Keratinocyte (primary cell): ENCODE measurements at regions not wholly inside any gene's neighbourhood (a gene's known extent, or its start where the extent isn't known, plus 50 kb on each side); places are given as distances from the start of the nearest gene placed in this dataset.

Experiments used
- DNase-seq: peaks from one replicate; pipeline ENCODE4 v3.0.0-alpha.2; 2011; ENCODE audit warnings: low read depth, missing footprints, low spot score
- FAIRE-seq: peaks from 2 replicates; lab custom pipeline; 2011; peaks lifted over from hg19 to GRCh38; lab: Jason Lieb, UNC
- H2AFZ ChIP-seq: 2 replicates; pipeline ENCODE4 v1.6.0; 2012; ENCODE audit warnings: low read length, control low read depth, inconsistent platforms; ENCODE audit not compliant: control insufficient read depth
- H3K27ac ChIP-seq: 2 replicates; pipeline ENCODE4 v1.5.1; 2011; ENCODE audit warnings: low read length; ENCODE audit not compliant: control insufficient read depth, insufficient read depth
- H3K27me3 ChIP-seq: 3 replicates; pipeline ENCODE4 v1.6.0; 2011; ENCODE audit warnings: low read length; ENCODE audit not compliant: control insufficient read depth, insufficient read depth; ENCODE audit errors: extremely low read depth
- H3K36me3 ChIP-seq, 2 experiments: 2 replicates in 1 of 2; 3 replicates in 1 of 2; pipeline ENCODE4 v1.5.1; 2011; ENCODE audit warnings: low read length in 2 of 2, mild to moderate bottlenecking in 1 of 2; ENCODE audit not compliant: control insufficient read depth in 2 of 2, insufficient read depth in 2 of 2; ENCODE audit errors: extremely low read depth in 1 of 2
- H3K4me1 ChIP-seq: 3 replicates; pipeline ENCODE4 v1.5.1; 2011; ENCODE audit warnings: low read length; ENCODE audit not compliant: control insufficient read depth, insufficient read depth; ENCODE audit errors: extremely low read depth
- H3K4me2 ChIP-seq: 3 replicates; pipeline ENCODE4 v1.6.0; 2011; ENCODE audit warnings: low read depth, low read length; ENCODE audit not compliant: control insufficient read depth, insufficient read depth; ENCODE audit errors: extremely low read depth
- H3K4me3 ChIP-seq, 3 experiments: fragments of 200-600 bp in 1 of 3; sonication (generic) in 1 of 3; 2 replicates in 2 of 3; 3 replicates in 1 of 3; pipeline ENCODE4 v1.5.1; 2011 to 2016; ENCODE audit warnings: low read length in 3 of 3, mild to moderate bottlenecking in 3 of 3, control low read depth in 2 of 3, inconsistent platforms in 1 of 3, low read depth in 1 of 3, mixed read lengths in 1 of 3, mixed run types in 1 of 3, moderate library complexity in 1 of 3; ENCODE audit not compliant: control insufficient read depth in 2 of 3, insufficient read depth in 2 of 3; ENCODE audit errors: extremely low read depth in 1 of 3
- H3K79me2 ChIP-seq: 2 replicates; pipeline ENCODE4 v1.6.0; 2012; ENCODE audit warnings: low read length; ENCODE audit not compliant: control insufficient read depth, insufficient read depth
- H3K9ac ChIP-seq: 3 replicates; pipeline ENCODE4 v1.6.0; 2011; ENCODE audit warnings: low read length; ENCODE audit not compliant: control insufficient read depth, insufficient read depth; ENCODE audit errors: extremely low read depth
- H3K9me1 ChIP-seq: 3 replicates; pipeline ENCODE4 v1.6.0; 2011; ENCODE audit warnings: low read length; ENCODE audit not compliant: control insufficient read depth, insufficient read depth; ENCODE audit errors: extremely low read depth
- H3K9me3 ChIP-seq: 2 replicates; pipeline ENCODE4 v1.5.1; 2012; ENCODE audit warnings: low read depth, low read length; ENCODE audit not compliant: control insufficient read depth
- H4K20me1 ChIP-seq: 3 replicates; pipeline ENCODE4 v1.6.0; 2011; ENCODE audit warnings: low read length; ENCODE audit not compliant: control insufficient read depth, insufficient read depth; ENCODE audit errors: extremely low read depth
- EZH2 ChIP-seq: IDR thresholded peaks from one replicate; pipeline ENCODE4 v1.6.1; 2012; ENCODE audit warnings: inconsistent platforms, mild to moderate bottlenecking, low read length, moderate library complexity
- dilution Hi-C: fragments of 300-500 bp; cut with MboI; formaldehyde crosslinking; loops from one replicate; pipeline ENCODE4 v1.7.0; 2020; ENCODE audit warnings: low sequenced_read_pairs; ENCODE audit not compliant: extremely low pct_ligation_motif_present
- TF ChIP-seq, protein P1 (sequence below), 3 experiments: IDR thresholded peaks in 1 of 3; conservative IDR thresholded peaks in 1 of 3; optimal IDR thresholded peaks in 1 of 3; 2 replicates in 2 of 3; 3 replicates in 1 of 3; pipeline versions ENCODE3 to v1.5.1; 2011; ENCODE audit warnings: low read length in 3 of 3, mild to moderate bottlenecking in 3 of 3, moderate library complexity in 2 of 3, control low read depth in 1 of 3, inconsistent platforms in 1 of 3; ENCODE audit not compliant: insufficient read depth in 2 of 3; ENCODE audit errors: extremely low read depth in 1 of 3

DNA sequence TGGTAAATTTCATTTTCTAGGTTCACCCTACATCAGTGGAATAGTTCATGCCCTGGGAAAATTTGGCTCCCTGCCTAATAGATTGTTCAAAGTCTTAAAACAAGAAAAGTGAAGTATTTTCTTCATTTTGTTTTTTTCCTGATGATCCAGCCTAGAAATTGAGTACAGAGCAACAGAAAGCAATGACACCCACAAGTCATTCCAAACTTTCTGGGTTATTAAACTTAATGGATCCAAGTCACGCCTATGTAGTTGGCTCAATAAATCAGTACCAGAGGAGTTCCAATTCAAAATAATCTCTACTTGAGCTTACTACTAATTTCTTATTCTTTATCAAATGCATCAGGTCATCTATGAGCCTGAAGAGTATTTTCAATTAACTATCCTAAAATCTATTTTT lies 937.6 kb upstream of the SLIT2 start:
- Histone ChIP-seq H3K27me3 (no peaks in the 10 kb centered on the region), H4K20me1 (no peaks in the 10 kb centered on the region), H3K9ac (no peak overlapping the region), H3K4me2 (no peak overlapping the region), H2AFZ (no peak overlapping the region), H3K27ac (no peak overlapping the region), H3K9me3 (no peaks in the 10 kb centered on the region), H3K4me3 (no peak overlapping the region), H3K79me2 (no peaks in the 10 kb centered on the region), H3K9me1 (no peaks in the 10 kb centered on the region), H3K4me1 (no peaks in the 10 kb centered on the region), H3K36me3 (no peaks in the 10 kb centered on the region)
- TF ChIP-seq, protein P1, sequence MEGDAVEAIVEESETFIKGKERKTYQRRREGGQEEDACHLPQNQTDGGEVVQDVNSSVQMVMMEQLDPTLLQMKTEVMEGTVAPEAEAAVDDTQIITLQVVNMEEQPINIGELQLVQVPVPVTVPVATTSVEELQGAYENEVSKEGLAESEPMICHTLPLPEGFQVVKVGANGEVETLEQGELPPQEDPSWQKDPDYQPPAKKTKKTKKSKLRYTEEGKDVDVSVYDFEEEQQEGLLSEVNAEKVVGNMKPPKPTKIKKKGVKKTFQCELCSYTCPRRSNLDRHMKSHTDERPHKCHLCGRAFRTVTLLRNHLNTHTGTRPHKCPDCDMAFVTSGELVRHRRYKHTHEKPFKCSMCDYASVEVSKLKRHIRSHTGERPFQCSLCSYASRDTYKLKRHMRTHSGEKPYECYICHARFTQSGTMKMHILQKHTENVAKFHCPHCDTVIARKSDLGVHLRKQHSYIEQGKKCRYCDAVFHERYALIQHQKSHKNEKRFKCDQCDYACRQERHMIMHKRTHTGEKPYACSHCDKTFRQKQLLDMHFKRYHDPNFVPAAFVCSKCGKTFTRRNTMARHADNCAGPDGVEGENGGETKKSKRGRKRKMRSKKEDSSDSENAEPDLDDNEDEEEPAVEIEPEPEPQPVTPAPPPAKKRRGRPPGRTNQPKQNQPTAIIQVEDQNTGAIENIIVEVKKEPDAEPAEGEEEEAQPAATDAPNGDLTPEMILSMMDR (optimal IDR thresholded peaks at IDR 0.05 in 1 of 3, IDR thresholded peaks at IDR 0.05 in 1 of 3, conservative IDR thresholded peaks at IDR 0.05 in 1 of 3; ENCODE audit: extremely low read depth in 1 of 3, insufficient read depth in 2 of 3, low read length in 3 of 3), result no peak
- no peak for TF ChIP-seq EZH2
- FAIRE-seq (no peak), DNase-seq (no peak)
- dilution Hi-C loops, result no loop called here

- no peak overlapping the region for H2AFZ ChIP-seq
- dilution Hi-C loops, result no loop called here
- FAIRE-seq, result no peak
These were observed 942.3 kb upstream of the SLIT2 start for GRCh38 chr4:19309378-19309777.

More at GRCh38 chr4:19309378-19309777, 942.3 kb upstream of the SLIT2 start:
- Histone ChIP-seq H3K79me2 (no peaks in the 10 kb centered on the region), H3K4me2 (no peak overlapping the region), H3K9me3 (no peaks in the 10 kb centered on the region), H3K27ac (no peak overlapping the region), H4K20me1 (no peaks in the 10 kb centered on the region), H3K4me3 (no peak overlapping the region), H3K4me1 (no peaks in the 10 kb centered on the region), H3K27me3 (no peaks in the 10 kb centered on the region), H3K36me3 (no peaks in the 10 kb centered on the region), H3K9ac (no peak overlapping the region), H3K9me1 (no peaks in the 10 kb centered on the region)
- TF ChIP-seq, protein P1 (optimal IDR thresholded peaks at IDR 0.05 in 1 of 3, IDR thresholded peaks at IDR 0.05 in 1 of 3, conservative IDR thresholded peaks at IDR 0.05 in 1 of 3; ENCODE audit: extremely low read depth in 1 of 3, insufficient read depth in 2 of 3, low read length in 3 of 3), result peak; percentile 33 to 34 (median 33)
- no peak for TF ChIP-seq EZH2
- no peak for DNase-seq
